ENCODE measurements at regions not wholly inside any gene's neighbourhood (a gene's known extent, or its start where the extent isn't known, plus 50 kb on each side); places are given as distances from the start of the nearest gene placed in this dataset.
"Not testable (repeated sequence)": the region's sequence is repeated elsewhere in the genome, so short reads cannot be mapped to it uniquely, and the experiment has no call there.

DNA sequence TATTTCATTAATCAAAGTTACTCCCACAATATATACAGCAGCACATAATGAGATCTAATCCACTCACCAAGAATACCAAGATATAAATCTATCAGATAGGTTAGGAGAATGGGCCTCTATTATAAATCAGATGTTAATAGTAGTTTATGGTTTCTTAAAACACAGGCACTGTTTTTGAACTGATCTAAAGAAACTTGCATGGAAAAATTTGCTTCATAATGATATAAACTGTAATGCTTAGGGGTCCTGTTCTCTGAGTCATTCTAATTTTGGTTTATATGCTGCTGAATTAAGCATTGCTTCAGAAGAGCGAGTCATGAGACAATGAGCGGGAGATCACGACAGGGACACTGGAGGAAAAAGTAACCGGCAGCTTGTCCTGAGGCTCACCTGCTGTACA lies 113.3 kb upstream of the OTUD4 start:
- DNase-seq, result no peak

GRCh38 chr4:145290955-145291354 lies 110.6 kb upstream of the OTUD4 start:
- DNase-seq, result no peak

DNA sequence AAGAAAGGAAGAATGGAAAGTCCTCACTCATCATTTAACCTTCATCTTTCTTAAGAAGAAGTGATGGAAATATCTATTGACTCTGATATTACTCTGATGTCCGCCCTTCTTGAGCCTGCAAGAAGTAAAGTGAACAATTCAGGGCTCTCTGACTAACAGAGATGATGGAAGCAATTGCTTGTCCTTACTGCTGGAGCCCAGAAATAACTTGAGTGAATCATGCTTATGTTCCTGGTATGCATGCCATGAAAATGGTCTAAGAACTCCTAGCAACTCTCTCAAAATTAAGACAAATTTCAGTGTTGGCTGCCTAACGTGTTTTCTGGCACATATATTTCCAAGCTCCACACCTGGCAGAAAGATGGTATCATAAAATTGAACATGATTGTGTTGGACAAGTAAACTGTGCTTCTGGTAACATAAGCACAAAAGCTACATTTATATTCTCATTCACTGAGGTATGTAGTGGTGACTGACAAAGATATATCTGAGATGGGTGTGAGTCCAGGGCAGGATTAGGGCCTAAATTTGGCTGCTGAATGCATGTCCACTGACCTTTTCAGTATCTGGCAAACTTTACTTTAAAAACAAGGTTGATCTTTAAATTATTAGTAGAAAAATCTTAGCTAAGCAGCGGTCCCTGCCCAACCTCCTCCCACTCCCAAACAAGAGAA lies 109.2 kb upstream of the OTUD4 start:
- DNase-seq, result no peak

GRCh38 chr4:145287351-145287750 lies 107.0 kb upstream of the OTUD4 start:
- DNase-seq, result no peak

- no peak for DNase-seq
These were observed 105.5 kb upstream of the OTUD4 start for GRCh38 chr4:145285928-145286327.

- DNase-seq, result no peak
These were observed 103.5 kb upstream of the OTUD4 start for GRCh38 chr4:145283909-145284308.

DNA sequence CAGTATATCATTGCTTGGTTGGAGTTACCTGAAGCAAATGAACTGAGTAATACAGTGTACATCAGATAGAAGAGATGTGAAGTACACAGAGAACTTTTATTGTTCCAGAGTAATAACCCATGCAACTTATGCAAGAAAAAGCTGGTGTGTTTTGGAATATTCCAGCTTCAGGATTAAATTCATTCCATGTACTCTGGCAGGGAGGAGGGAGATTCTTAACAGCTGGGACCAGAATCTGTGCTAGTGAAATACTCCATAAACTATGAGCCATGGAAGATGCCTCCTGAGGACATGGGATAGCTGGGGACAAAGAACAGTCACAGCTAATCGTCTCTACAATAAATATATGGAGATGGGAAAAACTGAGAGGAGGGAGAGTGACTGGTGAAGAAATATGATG lies 101.6 kb upstream of the OTUD4 start:
- DNase-seq, result no peak

GRCh38 chr4:145281224-145281623 lies 100.8 kb upstream of the OTUD4 start:
- DNase-seq, result no peak

DNA sequence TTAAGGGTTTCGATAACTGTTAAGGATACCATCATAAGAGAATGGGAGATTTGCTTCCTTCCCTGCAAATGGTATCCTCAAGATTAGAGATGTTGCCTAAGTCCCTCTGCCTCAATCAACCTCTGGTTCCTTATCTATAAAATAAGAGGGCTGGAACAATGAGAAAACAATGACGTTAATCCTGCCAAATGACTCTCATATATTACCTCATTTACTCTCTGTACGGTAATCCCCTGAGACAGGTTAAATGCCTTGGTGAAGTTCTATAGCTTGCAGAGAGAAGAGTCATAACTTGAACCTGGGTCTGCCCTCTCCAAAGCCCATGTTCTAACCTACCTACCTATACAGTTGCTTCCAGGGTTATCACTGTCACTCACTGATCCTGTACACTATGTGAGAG lies 100.2 kb upstream of the OTUD4 start:
- DNase-seq, result no peak

GRCh38 chr4:145279122-145279960 lies 99.0 kb upstream of the OTUD4 start:
- DNase-seq, result no peak

- no peak for DNase-seq
These were observed 98.1 kb upstream of the OTUD4 start for GRCh38 chr4:145278341-145279121.

GRCh38 chr4:145277011-145277410 lies 96.6 kb upstream of the OTUD4 start:
- no peak for DNase-seq

GRCh38 chr4:145276050-145276449 lies 95.7 kb upstream of the OTUD4 start:
- DNase-seq, result no peak

DNA sequence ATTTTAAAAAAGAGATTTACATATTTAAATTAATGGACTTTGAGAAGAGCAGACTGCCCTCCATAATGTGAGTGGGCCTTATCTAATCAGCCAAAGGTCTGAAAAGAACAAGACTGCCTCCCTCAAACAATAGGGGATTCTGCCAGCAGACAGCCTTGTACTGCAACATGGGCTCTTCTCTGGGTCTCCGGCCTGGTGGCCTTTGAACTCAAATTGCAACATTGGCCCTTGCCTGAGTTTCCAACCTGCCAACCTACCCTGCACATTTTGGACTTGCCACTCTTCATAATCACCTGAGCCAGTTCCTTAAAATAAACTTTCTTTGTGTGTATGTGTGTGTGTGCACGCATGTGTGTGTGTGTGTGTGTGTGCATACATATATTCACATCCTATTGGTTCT lies 90.8 kb upstream of the OTUD4 start:
- DNase-seq, result no peak

DNA sequence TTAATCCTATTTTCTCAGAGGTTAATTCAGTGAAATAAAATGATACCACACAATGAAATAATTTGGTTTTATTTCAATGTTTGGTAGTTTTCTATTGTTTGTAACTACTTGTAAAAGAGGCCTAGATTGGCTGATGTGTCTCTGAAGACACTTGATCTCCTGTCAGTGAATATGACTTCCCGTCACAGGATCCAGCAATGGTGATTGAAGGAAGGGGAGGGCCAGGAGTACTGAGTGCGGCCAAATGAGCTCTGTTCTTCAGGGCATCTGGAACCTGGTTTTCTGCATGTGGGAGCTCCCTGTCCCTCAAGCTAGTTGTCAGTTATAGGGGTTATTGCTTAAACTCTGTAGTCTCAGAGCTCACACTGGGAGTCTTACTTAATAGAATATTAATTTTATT lies 86.5 kb upstream of the OTUD4 start:
- DNase-seq, result no peak

GRCh38 chr4:145260091-145260490 lies 79.7 kb upstream of the OTUD4 start:
- no peak for DNase-seq

DNA sequence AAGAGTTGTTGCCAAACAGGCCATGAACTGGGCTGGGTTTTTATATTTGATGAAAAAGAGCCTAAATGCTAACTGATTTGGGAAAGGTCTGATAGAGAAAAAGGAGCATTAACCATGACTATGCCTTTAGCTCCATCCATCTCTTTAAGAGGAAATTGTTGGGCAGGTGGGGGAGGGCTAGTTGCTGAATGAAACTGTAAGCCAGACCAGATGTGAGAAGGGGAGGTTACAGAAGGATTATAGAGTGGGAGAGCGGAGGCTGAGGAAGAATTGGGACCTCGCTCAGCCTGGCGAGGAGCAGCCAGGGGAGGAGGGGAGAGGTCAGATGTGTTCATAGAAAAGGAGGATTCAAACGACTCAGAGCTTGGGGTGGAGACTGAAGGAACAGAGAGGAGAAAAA lies 74.9 kb upstream of the OTUD4 start:
- DNase-seq, result not testable (repeated sequence)

- no peak for DNase-seq
These were observed 71.8 kb upstream of the OTUD4 start for GRCh38 chr4:145252190-145252589.

DNA sequence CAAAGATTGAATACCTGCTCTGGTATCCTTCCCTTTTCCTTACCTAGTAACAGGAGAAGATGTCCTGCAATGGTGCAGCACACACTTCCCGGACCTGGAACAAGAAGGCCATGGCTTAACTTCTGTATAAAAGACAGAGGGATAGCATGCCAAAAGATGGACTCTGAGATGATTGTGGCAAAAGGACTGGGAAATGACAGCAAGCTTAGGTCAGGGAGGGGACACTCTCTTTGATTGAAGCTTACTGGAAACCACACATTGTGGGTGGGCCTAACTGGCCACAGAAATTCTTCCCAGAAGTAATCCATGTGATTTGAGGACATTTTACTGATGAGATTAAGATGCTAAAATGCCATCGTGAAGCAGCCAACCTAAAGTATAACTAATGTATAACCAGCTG lies 71.0 kb upstream of the OTUD4 start:
- no peak for DNase-seq

DNA sequence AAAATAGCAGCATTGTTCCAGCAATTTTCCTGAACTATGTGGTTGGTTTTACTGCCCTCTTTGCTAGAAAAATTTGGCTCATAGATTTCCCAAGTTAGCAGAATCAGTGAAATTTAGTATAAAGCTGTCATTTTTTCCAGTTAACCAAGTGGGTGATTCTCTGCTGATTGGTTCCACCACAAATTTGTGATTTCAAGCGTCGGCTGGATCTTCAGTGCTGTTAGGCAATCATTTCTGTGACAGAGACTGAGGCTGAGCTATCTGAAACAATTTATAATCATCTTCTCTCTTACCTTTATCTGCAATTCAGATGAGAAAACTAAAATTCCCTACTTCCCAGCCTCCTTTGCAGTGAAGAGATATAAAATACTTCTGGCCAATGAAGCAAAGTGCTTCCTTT lies 68.6 kb upstream of the OTUD4 start:
- no peak for DNase-seq

DNA sequence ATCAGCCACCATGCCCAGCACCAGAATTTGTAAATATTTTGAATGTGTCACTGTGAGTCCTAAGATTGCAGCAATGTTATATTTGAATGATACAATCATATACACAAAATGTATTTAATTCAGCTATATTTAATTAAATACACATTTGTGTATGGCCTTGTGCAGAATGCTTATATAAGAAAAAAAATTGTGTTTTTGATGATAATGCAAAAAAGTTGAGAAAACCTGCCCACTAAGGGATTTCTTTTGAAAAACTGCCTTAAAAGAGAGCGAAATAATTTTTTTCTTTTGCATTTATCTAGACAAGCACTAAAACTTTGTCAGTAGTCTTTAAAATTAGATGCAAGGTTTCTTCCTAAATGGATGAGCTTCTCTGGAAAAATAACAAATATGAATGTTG lies 68.1 kb upstream of the OTUD4 start:
- DNase-seq, result no peak

DNA sequence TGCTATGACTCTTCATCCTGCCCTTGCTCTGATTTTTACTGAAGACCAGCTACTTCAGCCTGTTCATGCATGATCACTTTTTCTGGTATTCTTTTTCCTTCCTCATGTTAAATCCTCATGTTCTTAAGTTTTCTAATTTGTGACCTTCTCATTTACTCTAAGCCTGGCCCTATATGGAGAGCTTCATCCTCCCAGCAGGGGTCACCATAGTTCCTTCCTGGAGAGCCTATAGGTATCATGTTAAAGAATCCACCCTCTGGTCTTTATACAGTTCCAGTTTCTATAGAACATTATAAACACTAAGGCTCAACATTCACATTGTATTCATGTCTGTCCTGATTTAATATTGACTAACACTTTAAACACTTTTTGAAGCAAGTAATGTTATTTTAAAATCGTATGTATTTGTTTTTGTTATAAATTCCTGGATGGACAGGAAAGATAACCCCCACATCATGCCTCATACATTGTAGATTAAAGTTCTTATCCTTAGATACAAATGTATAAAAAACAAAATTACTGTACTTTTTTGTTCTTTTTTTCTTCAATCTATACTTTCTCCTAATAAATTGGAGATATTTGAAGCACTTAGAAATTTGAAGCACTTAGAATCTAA lies 53.8 kb upstream of the OTUD4 start:
- DNase-seq, result peak; percentile 52

All from NCI-H1694 (cell line).